ENCODE measurements at regions not wholly inside any gene's neighbourhood (a gene's known extent, or its start where the extent isn't known, plus 50 kb on each side); places are given as distances from the start of the nearest gene placed in this dataset.
A peak's percentile ranks its signal among the peaks of the same experiment; 100 is the strongest.

GRCh38 chr18:29644276-29644675 is 1398.3 kb downstream of the DSC3 start:
- no peak overlapping the region for H3K4me3 Mint-ChIP-seq
- no peak overlapping the region for H3K27ac Mint-ChIP-seq
- H3K36me3 Mint-ChIP-seq = no peaks in the 10 kb centered on the region
- DNase-seq = no peak
- peaks cover 7 to 56% (median 16%) of the 10 kb centered on the region in 6 donors for H3K9me3 Mint-ChIP-seq
- no peaks in the 10 kb centered on the region for H3K4me1 Mint-ChIP-seq
- peaks cover 0 to 2% (median 1%) of the 10 kb centered on the region in 3 donors for H3K27me3 Mint-ChIP-seq (ENCODE audit: low read depth in 3 of 3)

DNA sequence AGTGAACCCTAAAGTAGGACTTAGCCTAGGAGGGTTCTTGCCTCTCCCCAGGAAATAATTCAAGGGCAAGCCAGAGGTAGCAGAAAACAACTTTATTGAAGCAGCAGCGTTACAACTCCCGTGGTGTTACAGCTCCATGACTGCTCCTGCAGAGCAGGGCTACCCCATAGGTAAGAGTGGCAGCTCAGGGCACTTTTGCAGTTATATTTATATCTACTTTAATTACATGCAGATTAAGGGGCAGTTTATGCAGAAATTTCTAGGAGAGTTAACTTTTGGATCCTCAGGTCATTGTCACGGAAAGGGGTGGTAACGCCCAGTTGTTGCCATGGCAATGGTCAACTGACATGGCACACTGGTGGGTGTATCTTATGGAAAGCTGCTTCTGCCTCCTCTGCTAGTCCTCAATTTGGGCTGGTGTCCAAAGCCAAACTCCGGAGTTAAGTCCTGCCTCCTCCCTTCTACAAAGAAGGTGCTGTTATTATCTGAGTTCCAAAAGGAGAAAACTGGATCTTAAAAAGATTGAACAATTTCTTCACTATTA is 1413.0 kb downstream of the DSC3 start:
- no peak overlapping the region for H3K4me3 Mint-ChIP-seq
- no peak overlapping the region for H3K27ac Mint-ChIP-seq
- no peaks in the 10 kb centered on the region for H3K4me1 Mint-ChIP-seq
- no peaks in the 10 kb centered on the region for H3K36me3 Mint-ChIP-seq
- DNase-seq = no peak
- H3K27me3 Mint-ChIP-seq (ENCODE audit: low read depth in 3 of 3) = no peaks in the 10 kb centered on the region
- peaks cover 2 to 49% (median 12%) of the 10 kb centered on the region in 6 donors for H3K9me3 Mint-ChIP-seq

GRCh38 chr18:29626094-29626493 is 1416.4 kb downstream of the DSC3 start:
- Mint-ChIP-seq H3K4me1 (no peaks in the 10 kb centered on the region), H3K4me3 (no peak overlapping the region), H3K36me3 (no peaks in the 10 kb centered on the region), H3K9me3 (peaks cover 2 to 28% (median 14%) of the 10 kb centered on the region in 6 donors), H3K27me3 (ENCODE audit: low read depth in 3 of 3) (no peaks in the 10 kb centered on the region), H3K27ac (no peak overlapping the region)
- no peak for DNase-seq

DNA sequence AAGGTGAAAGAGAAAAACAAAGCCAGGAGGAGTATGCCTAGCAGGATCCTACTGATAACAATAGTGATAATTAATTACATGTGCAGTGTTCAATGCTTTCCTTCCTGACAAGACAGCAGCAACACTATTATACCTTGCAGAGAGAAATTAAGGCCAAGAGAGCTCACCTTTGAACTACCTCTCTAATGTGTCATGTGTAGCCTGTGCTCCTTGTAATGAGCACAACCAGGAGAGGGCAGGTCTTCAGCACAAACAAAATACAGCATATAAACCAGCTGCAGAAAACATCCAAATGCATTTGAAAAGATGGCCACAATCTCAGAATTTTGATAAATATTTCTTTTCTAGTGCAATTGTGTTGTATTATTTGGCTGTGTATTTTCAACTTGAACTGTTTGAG is 1425.7 kb downstream of the DSC3 start:
- H3K4me1 Mint-ChIP-seq = no peaks in the 10 kb centered on the region
- no peaks in the 10 kb centered on the region for H3K36me3 Mint-ChIP-seq
- peak overlapping the region in 1 of 5 donors; percentile 6 for H3K4me3 Mint-ChIP-seq
- H3K9me3 Mint-ChIP-seq = peaks cover 0 to 10% (median 4%) of the 10 kb centered on the region in 6 donors
- no peaks in the 10 kb centered on the region for H3K27me3 Mint-ChIP-seq (ENCODE audit: low read depth in 3 of 3)
- H3K27ac Mint-ChIP-seq = no peak overlapping the region
- no peak for DNase-seq

DNA sequence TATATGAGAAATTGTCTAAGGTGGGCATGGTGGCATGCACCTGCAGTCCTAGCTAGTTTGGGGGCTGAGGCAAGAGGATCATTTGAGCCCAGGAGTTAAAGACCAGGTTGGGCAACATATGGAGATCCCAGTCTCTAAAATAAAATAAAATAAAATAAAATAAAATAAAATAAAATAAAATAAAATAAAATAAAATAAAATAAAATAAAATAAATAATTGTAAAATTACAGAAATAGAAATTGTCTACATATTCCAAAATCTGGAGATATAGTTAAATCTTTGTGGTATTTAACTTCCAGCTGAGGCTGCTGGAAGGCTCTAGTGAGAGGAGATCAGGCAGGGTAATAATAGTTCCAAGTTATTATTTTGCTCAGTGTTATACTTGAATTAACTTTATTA is 1432.1 kb upstream of the CDH2 start:
- Mint-ChIP-seq H3K4me1 (no peaks in the 10 kb centered on the region), H3K4me3 (no peak overlapping the region), H3K9me3 (peaks cover 12 to 37% (median 19%) of the 10 kb centered on the region in 6 donors), H3K36me3 (no peaks in the 10 kb centered on the region), H3K27me3 (ENCODE audit: low read depth in 3 of 3) (peaks cover 0 to 6% (median 2%) of the 10 kb centered on the region in 3 donors), H3K27ac (no peak overlapping the region)
- no peak for DNase-seq

DNA sequence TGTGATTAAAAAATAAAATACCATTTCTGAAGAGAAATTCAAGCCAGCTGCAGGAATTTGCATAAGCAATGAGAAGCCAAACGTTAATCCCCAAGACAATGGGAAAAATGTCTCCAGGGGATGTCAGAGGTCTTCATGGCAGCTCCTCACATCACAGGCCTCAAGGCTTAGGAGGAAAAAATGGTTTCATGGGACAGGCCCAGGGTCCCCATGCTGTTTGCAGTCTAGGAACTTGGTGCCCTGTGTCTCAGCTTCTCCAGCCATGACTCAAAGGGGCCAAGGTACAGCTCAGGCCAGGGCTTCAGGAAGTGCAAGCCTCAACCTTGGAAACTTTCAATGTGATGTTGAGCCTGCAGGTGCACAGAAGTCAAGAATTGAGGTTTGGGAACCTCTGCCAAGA is 1428.4 kb upstream of the CDH2 start:
- Mint-ChIP-seq H3K27ac (no peak overlapping the region), H3K4me1 (no peaks in the 10 kb centered on the region), H3K27me3 (ENCODE audit: low read depth in 3 of 3) (peaks cover 0 to 6% (median 0%) of the 10 kb centered on the region in 3 donors), H3K4me3 (no peak overlapping the region), H3K36me3 (no peaks in the 10 kb centered on the region), H3K9me3 (peaks cover 11 to 36% (median 17%) of the 10 kb centered on the region in 6 donors)
- DNase-seq = no peak

DNA sequence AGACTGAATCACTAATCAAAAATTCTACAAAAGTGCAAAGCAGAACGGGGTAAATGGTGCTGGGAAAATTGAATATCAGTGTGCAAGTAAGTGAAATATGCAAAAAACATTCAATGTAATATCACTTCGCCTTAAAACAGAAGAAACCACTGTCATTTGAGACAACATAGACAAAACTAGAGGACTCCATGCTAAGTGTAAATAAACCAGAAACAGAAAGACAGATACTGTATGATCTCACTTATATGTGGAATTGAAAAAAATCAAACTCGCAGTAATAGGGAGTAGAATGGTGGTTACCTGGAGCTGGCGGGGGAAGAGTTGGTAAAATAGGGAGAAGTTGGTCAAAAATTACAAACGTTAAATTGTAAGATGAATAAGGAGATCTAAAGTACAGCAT is 1420.0 kb upstream of the CDH2 start:
- no peak for DNase-seq
- Mint-ChIP-seq H3K27me3 (ENCODE audit: low read depth in 3 of 3) (peaks cover 0 to 2% (median 0%) of the 10 kb centered on the region in 3 donors), H3K4me1 (no peaks in the 10 kb centered on the region), H3K27ac (no peak overlapping the region), H3K36me3 (no peaks in the 10 kb centered on the region), H3K4me3 (no peak overlapping the region), H3K9me3 (peaks cover 0 to 14% (median 4%) of the 10 kb centered on the region in 6 donors)

GRCh38 chr18:29594493-29594892 is 1417.6 kb upstream of the CDH2 start:
- DNase-seq = no peak
- Mint-ChIP-seq H3K9me3 (peaks cover 0 to 22% (median 10%) of the 10 kb centered on the region in 6 donors), H3K27me3 (ENCODE audit: low read depth in 3 of 3) (peaks cover 0 to 5% (median 0%) of the 10 kb centered on the region in 3 donors), H3K27ac (no peak overlapping the region), H3K4me1 (no peaks in the 10 kb centered on the region), H3K4me3 (no peak overlapping the region), H3K36me3 (no peaks in the 10 kb centered on the region)

GRCh38 chr18:29588446-29589100 is 1411.6 kb upstream of the CDH2 start:
- H3K36me3 Mint-ChIP-seq = peaks cover 0 to 4% (median 0%) of the 10 kb centered on the region in 3 donors
- no peaks in the 10 kb centered on the region for H3K4me1 Mint-ChIP-seq
- no peak for DNase-seq
- peaks cover 0 to 4% (median 0%) of the 10 kb centered on the region in 3 donors for H3K27me3 Mint-ChIP-seq (ENCODE audit: low read depth in 3 of 3)
- peaks cover 16 to 50% (median 23%) of the 10 kb centered on the region in 6 donors for H3K9me3 Mint-ChIP-seq
- H3K27ac Mint-ChIP-seq = no peak overlapping the region
- H3K4me3 Mint-ChIP-seq = no peak overlapping the region

DNA sequence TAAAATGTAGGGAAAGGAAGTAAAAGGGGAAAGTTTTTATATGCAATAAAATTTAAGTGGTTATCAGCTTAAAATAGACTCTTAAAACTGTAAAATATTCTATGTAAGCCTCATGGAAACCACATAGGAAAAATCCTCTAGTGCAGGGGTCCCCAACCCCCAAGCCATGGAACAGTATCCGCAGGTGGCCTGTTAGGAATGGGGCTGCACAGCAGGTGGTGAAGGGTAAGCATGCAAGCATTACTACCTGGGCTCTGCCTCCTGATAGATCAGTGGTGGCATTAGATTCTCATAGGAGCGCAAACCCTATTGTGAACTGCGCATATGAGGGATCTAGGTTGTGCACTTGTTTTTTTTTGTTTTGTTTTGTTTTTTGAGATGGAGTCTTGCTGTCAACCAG is 1409.3 kb upstream of the CDH2 start:
- Mint-ChIP-seq H3K27me3 (ENCODE audit: low read depth in 3 of 3) (peaks cover 0 to 1% (median 0%) of the 10 kb centered on the region in 3 donors), H3K4me3 (no peak overlapping the region), H3K9me3 (peaks cover 17 to 60% (median 25%) of the 10 kb centered on the region in 6 donors), H3K36me3 (peaks cover 0 to 4% (median 0%) of the 10 kb centered on the region in 3 donors), H3K27ac (no peak overlapping the region), H3K4me1 (no peaks in the 10 kb centered on the region)
- no peak for DNase-seq

DNA sequence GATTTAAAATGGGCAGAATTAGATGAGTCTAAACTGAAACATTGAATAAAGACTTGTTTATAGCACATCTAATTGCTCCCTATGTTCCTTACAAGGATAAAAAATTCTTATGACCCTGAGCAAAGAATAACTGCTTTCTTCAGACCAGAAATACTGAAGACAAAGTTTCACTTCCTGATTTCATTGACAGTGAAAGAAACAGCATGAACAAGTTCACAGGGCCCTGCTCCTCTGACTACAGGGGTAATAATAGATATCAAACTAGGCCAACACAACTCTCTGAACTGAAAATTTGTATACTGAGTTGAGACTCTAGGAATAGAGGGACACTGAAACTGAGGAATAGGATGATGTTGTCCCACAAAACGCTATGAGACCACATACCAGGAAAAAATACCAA is 1383.3 kb upstream of the CDH2 start:
- peaks cover 2 to 20% (median 10%) of the 10 kb centered on the region in 6 donors for H3K9me3 Mint-ChIP-seq

DNA sequence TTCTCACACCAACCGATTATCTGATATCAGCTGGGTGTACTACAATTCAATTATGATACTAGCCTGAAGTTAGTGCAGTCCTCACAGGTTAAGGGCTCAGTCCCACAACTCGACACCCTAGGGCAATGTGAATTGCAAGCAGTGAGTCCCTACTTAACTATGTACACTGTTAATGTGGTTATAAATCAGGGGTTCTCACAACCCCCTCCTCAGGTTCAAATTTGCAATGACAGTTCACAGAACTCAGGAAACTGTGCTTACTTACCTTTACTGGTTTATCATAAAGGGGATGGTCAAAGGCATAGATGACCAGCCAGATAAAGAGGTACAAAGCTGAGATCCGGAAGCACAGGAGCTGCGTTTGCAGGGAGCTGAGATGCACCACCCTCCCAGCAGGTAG is 1379.1 kb upstream of the CDH2 start:
- no peaks in the 10 kb centered on the region for H3K4me1 Mint-ChIP-seq

More for the DNA sequence above, 1383.3 kb upstream of the CDH2 start:
- H3K4me1 Mint-ChIP-seq = no peaks in the 10 kb centered on the region
- no peak overlapping the region for H3K4me3 Mint-ChIP-seq
- no peaks in the 10 kb centered on the region for H3K27me3 Mint-ChIP-seq (ENCODE audit: low read depth in 3 of 3)
- H3K27ac Mint-ChIP-seq = no peak overlapping the region
- DNase-seq = no peak
- no peaks in the 10 kb centered on the region for H3K36me3 Mint-ChIP-seq

GRCh38 chr18:29549759-29550158 is 1372.8 kb upstream of the CDH2 start:
- DNase-seq = no peak
- no peaks in the 10 kb centered on the region for H3K36me3 Mint-ChIP-seq
- no peak overlapping the region for H3K27ac Mint-ChIP-seq
- H3K27me3 Mint-ChIP-seq (ENCODE audit: low read depth in 3 of 3) = no peaks in the 10 kb centered on the region
- H3K4me1 Mint-ChIP-seq = no peaks in the 10 kb centered on the region
- no peak overlapping the region for H3K4me3 Mint-ChIP-seq
- H3K9me3 Mint-ChIP-seq = peaks cover 12 to 45% (median 23%) of the 10 kb centered on the region in 6 donors

More for the DNA sequence above, 1379.1 kb upstream of the CDH2 start:
- H3K36me3 Mint-ChIP-seq = no peaks in the 10 kb centered on the region
- no peaks in the 10 kb centered on the region for H3K27me3 Mint-ChIP-seq (ENCODE audit: low read depth in 3 of 3)
- DNase-seq = no peak
- H3K9me3 Mint-ChIP-seq = peaks cover 1 to 22% (median 5%) of the 10 kb centered on the region in 6 donors
- H3K27ac Mint-ChIP-seq = no peak overlapping the region
- H3K4me3 Mint-ChIP-seq = no peak overlapping the region

GRCh38 chr18:29547626-29548025 is 1370.7 kb upstream of the CDH2 start:
- Mint-ChIP-seq H3K27ac (no peak overlapping the region), H3K4me1 (no peaks in the 10 kb centered on the region), H3K27me3 (ENCODE audit: low read depth in 3 of 3) (no peaks in the 10 kb centered on the region), H3K36me3 (no peaks in the 10 kb centered on the region), H3K9me3 (peaks cover 12 to 43% (median 22%) of the 10 kb centered on the region in 6 donors), H3K4me3 (no peak overlapping the region)
- no peak for DNase-seq
